ENCODE measurements at regions not wholly inside any gene's neighbourhood (a gene's known extent, or its start where the extent isn't known, plus 50 kb on each side); places are given as distances from the start of the nearest gene placed in this dataset.
"Not testable (repeated sequence)": the region's sequence is repeated elsewhere in the genome, so short reads cannot be mapped to it uniquely, and the experiment has no call there.

GRCh38 chr3:75611724-75612460 is 52.2 kb upstream of the FRG2C start:
- not testable (repeated sequence) for DNase-seq

Data from SHP77 (cell line).